HG02623 (cell line): ENCODE measurements at regions not wholly inside any gene's neighbourhood (a gene's known extent, or its start where the extent isn't known, plus 50 kb on each side); places are given as distances from the start of the nearest gene placed in this dataset.
"Not testable (repeated sequence)": the region's sequence is repeated elsewhere in the genome, so short reads cannot be mapped to it uniquely, and the experiment has no call there.

Source experiments
- ATAC-seq: cut with Tn5 transposase; IDR thresholded peaks from one replicate; pipeline ENCODE4 v1.9.1; 2021; ENCODE audit warnings: moderate library complexity; ENCODE audit not compliant: unreplicated experiment

- no peak for ATAC-seq
Measured at GRCh38 chr6:91063362-91063761, 476.5 kb upstream of the MAP3K7 start.

GRCh38 chr6:91057689-91058088 is 470.8 kb upstream of the MAP3K7 start:
- ATAC-seq: no peak

- no peak for ATAC-seq
Measured at GRCh38 chr6:91055959-91056358, 469.1 kb upstream of the MAP3K7 start.

- ATAC-seq: not testable (repeated sequence)
Measured at GRCh38 chr6:91052473-91053450, 465.9 kb upstream of the MAP3K7 start.

- ATAC-seq: no peak
Measured at GRCh38 chr6:91045161-91045560, 458.3 kb upstream of the MAP3K7 start.

GRCh38 chr6:91043751-91044150 is 456.9 kb upstream of the MAP3K7 start:
- ATAC-seq: no peak

GRCh38 chr6:91042656-91043055 is 455.8 kb upstream of the MAP3K7 start:
- ATAC-seq: no peak

GRCh38 chr6:91033964-91034363 is 447.1 kb upstream of the MAP3K7 start:
- ATAC-seq: no peak

- no peak for ATAC-seq
Measured at GRCh38 chr6:91031581-91031980, 444.7 kb upstream of the MAP3K7 start.

GRCh38 chr6:91029211-91029610 is 442.3 kb upstream of the MAP3K7 start:
- no peak for ATAC-seq

GRCh38 chr6:91023529-91023928 is 436.7 kb upstream of the MAP3K7 start:
- no peak for ATAC-seq

- peak; percentile 66 for ATAC-seq
Measured at GRCh38 chr6:91020744-91021143, 433.9 kb upstream of the MAP3K7 start.

GRCh38 chr6:91018586-91018985 is 431.7 kb upstream of the MAP3K7 start:
- ATAC-seq: no peak

GRCh38 chr6:91013511-91013910 is 426.6 kb upstream of the MAP3K7 start:
- ATAC-seq: no peak

GRCh38 chr6:90997076-90997475 is 410.2 kb upstream of the MAP3K7 start:
- ATAC-seq: no peak

- ATAC-seq: no peak
Measured at GRCh38 chr6:90993770-90994169, 406.9 kb upstream of the MAP3K7 start.

GRCh38 chr6:90989763-90990162 is 402.9 kb upstream of the MAP3K7 start:
- ATAC-seq: no peak

GRCh38 chr6:90984066-90984465 is 397.2 kb upstream of the MAP3K7 start:
- ATAC-seq: no peak

GRCh38 chr6:90983462-90983861 is 396.6 kb upstream of the MAP3K7 start:
- ATAC-seq: no peak

GRCh38 chr6:90982581-90982980 is 395.7 kb upstream of the MAP3K7 start:
- ATAC-seq: no peak

GRCh38 chr6:90982051-90982450 is 395.2 kb upstream of the MAP3K7 start:
- ATAC-seq: no peak

- no peak for ATAC-seq
Measured at GRCh38 chr6:90978046-90978445, 391.2 kb upstream of the MAP3K7 start.

- no peak for ATAC-seq
Measured at GRCh38 chr6:90977513-90977912, 390.6 kb upstream of the MAP3K7 start.
